Adrenal gland (tissue), 5 donors: ENCODE measurements at regions not wholly inside any gene's neighbourhood (a gene's known extent, or its start where the extent isn't known, plus 50 kb on each side); places are given as distances from the start of the nearest gene placed in this dataset.

Experiments
- POLR2A ChIP-seq, 2 donors: fragments of 450-650 bp; IDR thresholded peaks; one replicate each; pipeline ENCODE4 v1.6.1; 2017; ENCODE audit warnings: antibody characterized with exemption in 2 of 2, mild to moderate bottlenecking in 2 of 2, moderate library complexity in 1 of 2
- TF ChIP-seq, protein P1 (sequence below), 6 experiments: fragments of 450-650 bp in 4 of 6; fragments of 200-600 bp in 2 of 6; sonication (generic) in 1 of 6; IDR thresholded peaks; 1 replicate in 5 of 6; 2 replicates in 1 of 6; pipeline versions ENCODE4 v1.5.1 to v1.8.0; 2016 to 2021; ENCODE audit warnings: antibody characterized with exemption in 6 of 6, mild to moderate bottlenecking in 2 of 6, moderate library complexity in 1 of 6
- donor health status: DM: no; HTN: no; CAD: no.

DNA sequence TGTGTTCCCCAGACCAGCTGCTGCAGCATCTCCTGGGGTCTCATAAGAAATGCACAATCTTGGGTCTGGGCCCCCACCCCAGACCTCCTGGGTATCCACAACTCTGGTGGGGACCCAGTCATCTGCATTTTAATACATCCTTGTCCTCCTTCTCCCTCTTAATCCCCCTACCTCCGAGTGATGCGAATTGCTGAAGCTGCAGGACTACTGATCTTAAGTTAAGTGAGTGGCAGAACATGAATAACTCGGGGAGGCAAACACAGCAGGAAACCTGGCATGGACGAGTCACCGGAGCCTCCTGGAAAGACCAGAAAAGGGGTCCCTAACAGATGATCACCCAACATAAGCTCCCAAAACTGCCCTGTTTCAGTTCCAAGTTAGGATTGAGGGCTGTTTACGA lies 283.2 kb upstream of the MGAT5 start:
- TF ChIP-seq, protein P1, sequence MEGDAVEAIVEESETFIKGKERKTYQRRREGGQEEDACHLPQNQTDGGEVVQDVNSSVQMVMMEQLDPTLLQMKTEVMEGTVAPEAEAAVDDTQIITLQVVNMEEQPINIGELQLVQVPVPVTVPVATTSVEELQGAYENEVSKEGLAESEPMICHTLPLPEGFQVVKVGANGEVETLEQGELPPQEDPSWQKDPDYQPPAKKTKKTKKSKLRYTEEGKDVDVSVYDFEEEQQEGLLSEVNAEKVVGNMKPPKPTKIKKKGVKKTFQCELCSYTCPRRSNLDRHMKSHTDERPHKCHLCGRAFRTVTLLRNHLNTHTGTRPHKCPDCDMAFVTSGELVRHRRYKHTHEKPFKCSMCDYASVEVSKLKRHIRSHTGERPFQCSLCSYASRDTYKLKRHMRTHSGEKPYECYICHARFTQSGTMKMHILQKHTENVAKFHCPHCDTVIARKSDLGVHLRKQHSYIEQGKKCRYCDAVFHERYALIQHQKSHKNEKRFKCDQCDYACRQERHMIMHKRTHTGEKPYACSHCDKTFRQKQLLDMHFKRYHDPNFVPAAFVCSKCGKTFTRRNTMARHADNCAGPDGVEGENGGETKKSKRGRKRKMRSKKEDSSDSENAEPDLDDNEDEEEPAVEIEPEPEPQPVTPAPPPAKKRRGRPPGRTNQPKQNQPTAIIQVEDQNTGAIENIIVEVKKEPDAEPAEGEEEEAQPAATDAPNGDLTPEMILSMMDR (IDR thresholded peaks at IDR 0.05) = no peak
- no peak for TF ChIP-seq POLR2A (IDR thresholded peaks at IDR 0.05)
